SK-N-SH treated with all-trans-retinoic acid at 6 μM for 48 hours (cell line): ENCODE measurements at regions not wholly inside any gene's neighbourhood (a gene's known extent, or its start where the extent isn't known, plus 50 kb on each side); places are given as distances from the start of the nearest gene placed in this dataset.

Experiments used
- ATAC-seq: fragments of 200-7000 bp; cut with Tn5 transposase; 3 replicates; pipeline ENCODE4 v1.9.1; 2020; ENCODE audit warnings: mild to moderate bottlenecking, moderate library complexity
- BACH2 ChIP-seq: fragments of 250-450 bp; sonication (Bioruptor Pico); IDR thresholded peaks from 2 replicates; pipeline ENCODE4 v1.9.0; 2021; ENCODE audit warnings: mild to moderate bottlenecking, borderline replicate concordance
- CREB5 ChIP-seq: fragments of 250-450 bp; sonication (Bioruptor Pico); IDR thresholded peaks from 2 replicates; pipeline ENCODE4 v1.5.1; 2020; ENCODE audit warnings: low read depth, mild to moderate bottlenecking, moderate library complexity
- GLIS3 ChIP-seq: fragments of 250-450 bp; sonication (Bioruptor Pico); IDR thresholded peaks from 2 replicates; pipeline ENCODE4 v1.5.0; 2020; ENCODE audit warnings: mild to moderate bottlenecking, moderate library complexity
- ISL1 ChIP-seq: fragments of 250-450 bp; sonication (Bioruptor Pico); IDR thresholded peaks from 2 replicates; pipeline ENCODE4 v2.1.2; 2022; ENCODE audit warnings: mild to moderate bottlenecking, moderate library complexity
- OSR1 ChIP-seq: fragments of 250-450 bp; sonication (Bioruptor Pico); IDR thresholded peaks from 2 replicates; pipeline ENCODE4 v1.8.0; 2022; ENCODE audit warnings: moderate library complexity, mild to moderate bottlenecking, inconsistent platforms
- PPARA ChIP-seq: fragments of 250-450 bp; sonication (Bioruptor Pico); IDR thresholded peaks from 2 replicates; pipeline ENCODE4 v1.5.0; 2020; ENCODE audit warnings: mild to moderate bottlenecking, borderline replicate concordance
- RARB ChIP-seq: fragments of 250-450 bp; sonication (Bioruptor Pico); IDR thresholded peaks from 2 replicates; pipeline ENCODE4 v1.8.0; 2021; ENCODE audit warnings: mild to moderate bottlenecking, moderate library complexity
- SNAI2 ChIP-seq: fragments of 250-450 bp; sonication (Bioruptor Pico); IDR thresholded peaks from 2 replicates; pipeline ENCODE4 v1.5.0; 2020; ENCODE audit warnings: mild to moderate bottlenecking, moderate library complexity
- TCF4 ChIP-seq: fragments of 250-450 bp; sonication (Bioruptor Pico); IDR thresholded peaks from 2 replicates; pipeline ENCODE4 v1.8.0; 2021; ENCODE audit warnings: mild to moderate bottlenecking, moderate library complexity, borderline replicate concordance
- TOX ChIP-seq: fragments of 250-450 bp; sonication (Bioruptor Pico); IDR thresholded peaks from 2 replicates; pipeline ENCODE4 v1.8.0; 2021; ENCODE audit warnings: mild to moderate bottlenecking, moderate library complexity, borderline replicate concordance
- TSHZ2 ChIP-seq: fragments of 250-450 bp; sonication (Bioruptor Pico); IDR thresholded peaks from 2 replicates; pipeline ENCODE4 v1.5.0; 2020; ENCODE audit warnings: mild to moderate bottlenecking, moderate library complexity
- ZC3H10 ChIP-seq: fragments of 250-450 bp; sonication (Bioruptor Pico); IDR thresholded peaks from 2 replicates; pipeline ENCODE4 v1.5.1; 2021; ENCODE audit warnings: mild to moderate bottlenecking, moderate library complexity
- ZFP3 ChIP-seq: fragments of 250-450 bp; sonication (Bioruptor Pico); IDR thresholded peaks from 2 replicates; pipeline ENCODE4 v1.5.0; 2020; ENCODE audit warnings: mild to moderate bottlenecking, moderate library complexity
- ZFP30 ChIP-seq: fragments of 450-650 bp; formaldehyde crosslinking; IDR thresholded peaks from 2 replicates; pipeline ENCODE4 v1.5.0; 2022; ENCODE audit warnings: mild to moderate bottlenecking, moderate library complexity
- ZNF565 ChIP-seq: fragments of 450-650 bp; formaldehyde crosslinking; conservative IDR thresholded peaks from 2 replicates; pipeline ENCODE4 v1.5.0; 2020; ENCODE audit warnings: low read depth, mild to moderate bottlenecking, moderate library complexity
- ZNF70 ChIP-seq: fragments of 450-650 bp; formaldehyde crosslinking; IDR thresholded peaks from 2 replicates; pipeline ENCODE4 v1.5.0; 2020; ENCODE audit warnings: mild to moderate bottlenecking, moderate library complexity
- TF ChIP-seq, protein P1 (sequence below): fragments of 250-450 bp; sonication (Bioruptor Pico); IDR thresholded peaks from 2 replicates; pipeline ENCODE4 v1.8.0; 2020; ENCODE audit warnings: mild to moderate bottlenecking, moderate library complexity, borderline replicate concordance
- TF ChIP-seq, protein P2 (sequence below): fragments of 250-450 bp; sonication (Bioruptor Pico); IDR thresholded peaks from 2 replicates; pipeline ENCODE4 v1.5.1; 2021; ENCODE audit warnings: mild to moderate bottlenecking, moderate library complexity

- no peak for ATAC-seq
- peak; percentile 66 for TF ChIP-seq TCF4 (CRISPR knock-in tag)
- no peak for TF ChIP-seq BACH2 (CRISPR knock-in tag)
Observed at GRCh38 chr17:72031219-72031884, 89.5 kb upstream of the SOX9 start.

- TF ChIP-seq SNAI2 (CRISPR knock-in tag) = no peak; the same call in 1 of the 2 replicates
- peak; percentile 31; the same call in 1 of the 2 replicates for TF ChIP-seq ISL1 (CRISPR knock-in tag)
- ATAC-seq = no peak
Observed at GRCh38 chr17:72033334-72033733, 87.5 kb upstream of the SOX9 start.

DNA sequence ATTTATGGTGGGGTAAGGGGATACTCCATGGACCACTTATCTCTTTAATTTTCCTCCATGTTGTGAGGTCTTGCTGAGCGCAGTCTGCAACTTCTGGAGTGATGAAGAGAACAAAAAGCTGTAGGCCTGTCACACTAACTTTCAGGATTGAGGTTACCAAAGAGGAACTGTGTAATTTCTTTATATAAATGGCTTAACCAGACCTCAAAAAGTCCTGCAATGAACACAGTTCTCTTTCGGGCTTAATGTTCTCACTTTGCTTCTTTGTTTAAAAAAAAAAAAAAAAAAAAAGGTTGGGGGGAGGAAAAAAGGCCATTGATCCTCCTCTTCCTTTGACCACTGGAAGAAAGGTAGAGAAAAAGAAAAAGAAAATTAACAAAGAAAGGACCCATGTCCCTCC lies 86.8 kb upstream of the SOX9 start:
- no peak for ATAC-seq
- TF ChIP-seq CREB5 = no peak

DNA sequence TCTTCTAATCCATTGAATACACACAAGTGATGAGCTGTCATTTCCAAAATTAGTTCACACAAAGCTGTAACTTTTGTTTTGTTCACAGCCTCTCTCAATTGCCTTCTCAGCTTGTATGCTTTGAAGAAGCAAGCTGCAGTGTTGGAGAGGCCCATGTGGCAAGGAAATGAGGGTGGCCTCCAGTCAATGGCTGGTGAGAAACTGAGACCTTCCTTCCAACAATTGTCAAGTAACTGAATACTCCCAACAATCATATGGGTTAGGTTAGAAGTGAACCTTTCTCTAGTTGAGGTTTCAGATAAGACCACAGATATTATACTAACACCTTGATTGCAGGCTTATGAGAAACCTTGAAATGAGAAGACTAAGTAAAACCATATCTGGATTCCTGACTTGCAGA lies 82.4 kb upstream of the SOX9 start:
- no peak for TF ChIP-seq ZC3H10 (CRISPR knock-in tag)
- no peak for ATAC-seq

- TF ChIP-seq OSR1 (CRISPR knock-in tag) = no peak
- no peak for TF ChIP-seq ZFP3 (CRISPR knock-in tag)
- no peak for TF ChIP-seq ZFP30
- TF ChIP-seq TCF4 (CRISPR knock-in tag) = no peak
- TF ChIP-seq ISL1 (CRISPR knock-in tag) = no peak
- no peak for TF ChIP-seq TOX
- TF ChIP-seq ZNF70 (CRISPR knock-in tag) = no peak
- no peak for TF ChIP-seq RARB (CRISPR knock-in tag)
- ATAC-seq = no peak
Observed at GRCh38 chr17:72039490-72039889, 81.3 kb upstream of the SOX9 start.

DNA sequence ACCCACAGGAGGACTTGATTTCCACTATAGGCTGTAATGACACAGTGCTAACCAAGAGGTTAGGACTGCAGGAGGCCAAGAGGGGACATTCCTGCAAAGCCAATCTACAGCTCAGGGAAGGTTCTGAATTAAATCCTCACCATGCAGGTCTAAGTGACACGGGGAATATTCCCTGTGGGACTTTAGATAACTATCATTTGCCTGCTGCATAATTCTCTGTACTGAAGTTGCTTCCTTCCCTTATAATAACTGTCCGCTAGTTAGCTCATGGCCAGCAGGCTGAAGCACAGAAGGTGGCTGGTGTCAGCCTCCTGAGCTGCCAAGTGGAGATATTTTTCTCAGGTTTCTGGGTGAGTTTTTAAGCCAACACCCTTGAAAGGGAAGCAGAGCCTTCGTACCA lies 74.6 kb upstream of the SOX9 start:
- no peak for ATAC-seq
- no peak for TF ChIP-seq ZNF70 (CRISPR knock-in tag)
- TF ChIP-seq, all 23 proteins: peak for 0

DNA sequence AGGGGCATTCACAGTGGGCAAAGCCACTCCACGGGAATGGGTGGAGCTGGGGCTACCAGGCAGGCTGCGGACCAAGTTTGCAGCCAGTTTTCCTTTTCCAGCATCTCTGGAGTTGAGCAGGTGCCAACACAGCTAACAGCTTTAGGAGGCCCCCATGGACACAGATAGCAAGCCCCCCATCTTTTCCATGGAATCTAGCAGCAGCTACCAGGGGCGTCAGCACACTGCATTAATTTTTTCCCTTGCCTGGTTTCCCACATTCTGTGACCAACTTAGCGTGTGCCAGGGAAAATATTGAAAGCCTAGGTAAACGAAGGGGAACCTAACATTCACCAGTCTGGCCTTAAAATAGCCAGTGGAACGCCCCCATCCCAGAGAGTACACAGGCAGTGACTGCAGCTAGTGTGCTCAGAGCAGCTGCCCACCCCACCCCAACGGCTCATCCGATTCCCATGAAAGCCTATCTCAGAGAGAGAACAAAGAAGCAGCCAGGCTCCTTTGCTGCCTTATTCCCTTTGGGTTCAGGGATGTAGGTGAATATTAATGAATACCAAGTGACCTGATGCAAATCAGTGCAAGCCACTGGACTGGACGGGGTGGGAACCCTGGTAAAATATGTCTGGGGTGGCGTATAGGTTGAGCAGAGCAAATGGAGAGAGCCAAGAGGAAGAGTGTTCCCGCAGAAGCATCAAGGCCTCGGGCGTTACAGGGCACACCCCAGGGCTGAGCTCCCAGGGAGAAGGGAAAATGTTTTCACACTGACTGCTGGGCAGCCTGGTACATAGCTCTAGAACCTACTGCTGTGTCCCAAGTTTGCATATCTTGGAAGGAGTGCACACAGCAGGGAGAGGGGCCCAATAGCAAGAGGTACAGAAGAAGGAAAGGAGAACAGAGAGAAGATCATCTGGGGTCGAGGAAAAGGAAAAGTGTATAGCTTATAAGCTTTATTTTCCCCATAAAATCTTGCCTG lies 73.9 kb upstream of the SOX9 start:
- no peak for ATAC-seq
- TF ChIP-seq SNAI2 (CRISPR knock-in tag) = no peak
- no peak for TF ChIP-seq ZC3H10 (CRISPR knock-in tag)
- TF ChIP-seq CREB5 = no peak
- TF ChIP-seq ZNF565 (CRISPR knock-in tag) = no peak

DNA sequence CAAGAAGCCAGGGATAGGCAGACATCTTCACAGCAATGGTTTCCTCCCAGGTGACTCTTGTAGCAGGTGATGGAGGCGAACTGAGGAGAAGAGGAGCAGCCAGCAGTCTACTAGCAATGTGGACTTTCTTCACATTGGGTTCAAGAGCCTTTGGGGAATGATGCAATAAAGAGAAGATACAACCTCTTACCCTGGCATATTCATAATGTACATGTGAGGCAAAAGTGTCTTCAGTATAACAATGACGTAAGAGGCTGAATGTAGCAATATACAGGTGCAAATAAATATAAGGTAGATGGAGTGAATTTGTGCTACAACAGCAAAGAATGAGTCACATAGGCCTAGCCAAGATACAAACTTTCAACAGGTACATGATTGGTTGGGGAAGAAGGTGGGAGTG lies 70.9 kb upstream of the SOX9 start:
- ATAC-seq = no peak
- TF ChIP-seq, protein P1, sequence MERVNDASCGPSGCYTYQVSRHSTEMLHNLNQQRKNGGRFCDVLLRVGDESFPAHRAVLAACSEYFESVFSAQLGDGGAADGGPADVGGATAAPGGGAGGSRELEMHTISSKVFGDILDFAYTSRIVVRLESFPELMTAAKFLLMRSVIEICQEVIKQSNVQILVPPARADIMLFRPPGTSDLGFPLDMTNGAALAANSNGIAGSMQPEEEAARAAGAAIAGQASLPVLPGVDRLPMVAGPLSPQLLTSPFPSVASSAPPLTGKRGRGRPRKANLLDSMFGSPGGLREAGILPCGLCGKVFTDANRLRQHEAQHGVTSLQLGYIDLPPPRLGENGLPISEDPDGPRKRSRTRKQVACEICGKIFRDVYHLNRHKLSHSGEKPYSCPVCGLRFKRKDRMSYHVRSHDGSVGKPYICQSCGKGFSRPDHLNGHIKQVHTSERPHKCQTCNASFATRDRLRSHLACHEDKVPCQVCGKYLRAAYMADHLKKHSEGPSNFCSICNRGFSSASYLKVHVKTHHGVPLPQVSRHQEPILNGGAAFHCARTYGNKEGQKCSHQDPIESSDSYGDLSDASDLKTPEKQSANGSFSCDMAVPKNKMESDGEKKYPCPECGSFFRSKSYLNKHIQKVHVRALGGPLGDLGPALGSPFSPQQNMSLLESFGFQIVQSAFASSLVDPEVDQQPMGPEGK = no peak
- TF ChIP-seq GLIS3 (CRISPR knock-in tag) = no peak
- no peak for TF ChIP-seq TCF4 (CRISPR knock-in tag)
- no peak for TF ChIP-seq TOX
- no peak for TF ChIP-seq ZFP3 (CRISPR knock-in tag)
- TF ChIP-seq RARB (CRISPR knock-in tag) = no peak
- TF ChIP-seq TSHZ2 (CRISPR knock-in tag) = no peak
- no peak for TF ChIP-seq ISL1 (CRISPR knock-in tag)
- TF ChIP-seq PPARA (CRISPR knock-in tag) = no peak
- TF ChIP-seq, protein P2, sequence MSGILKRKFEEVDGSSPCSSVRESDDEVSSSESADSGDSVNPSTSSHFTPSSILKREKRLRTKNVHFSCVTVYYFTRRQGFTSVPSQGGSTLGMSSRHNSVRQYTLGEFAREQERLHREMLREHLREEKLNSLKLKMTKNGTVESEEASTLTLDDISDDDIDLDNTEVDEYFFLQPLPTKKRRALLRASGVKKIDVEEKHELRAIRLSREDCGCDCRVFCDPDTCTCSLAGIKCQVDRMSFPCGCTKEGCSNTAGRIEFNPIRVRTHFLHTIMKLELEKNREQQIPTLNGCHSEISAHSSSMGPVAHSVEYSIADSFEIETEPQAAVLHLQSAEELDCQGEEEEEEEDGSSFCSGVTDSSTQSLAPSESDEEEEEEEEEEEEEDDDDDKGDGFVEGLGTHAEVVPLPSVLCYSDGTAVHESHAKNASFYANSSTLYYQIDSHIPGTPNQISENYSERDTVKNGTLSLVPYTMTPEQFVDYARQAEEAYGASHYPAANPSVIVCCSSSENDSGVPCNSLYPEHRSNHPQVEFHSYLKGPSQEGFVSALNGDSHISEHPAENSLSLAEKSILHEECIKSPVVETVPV (CRISPR knock-in tag) = no peak
